HCT116 (cell line): ENCODE measurements at regions not wholly inside any gene's neighbourhood (a gene's known extent, or its start where the extent isn't known, plus 50 kb on each side); places are given as distances from the start of the nearest gene placed in this dataset.

Source experiments
- ATAC-seq: fragments of 200-7000 bp; cut with Tn5 transposase; 2 replicates; pipeline ENCODE4 v1.9.1; 2020; ENCODE audit warnings: mild to moderate bottlenecking, moderate library complexity
- BruUV-seq: library from RNA; stranded (reverse); fragments of 400-500 nt; replicated peaks from 2 replicates; lab custom pipeline; 2021; lab: Mats Ljungman, UMichigan
- CTCF ChIA-PET: fragments of 300-600 bp; sonication (Branson Sonifier 250); formaldehyde crosslinking; loops from one replicate; lab custom pipeline; 2021; ENCODE audit warnings: antibody characterized with exemption; lab: Charles Lee
- POLR2A ChIA-PET: fragments of 300-600, 350-600 bp; sonication (Branson Sonifier 250); formaldehyde crosslinking; loops from one replicate; lab custom pipeline; 2021; ENCODE audit warnings: antibody characterized with exemption; lab: Charles Lee
- RAD21 ChIA-PET, 2 experiments: fragments of 300-600 bp; sonication (Branson Sonifier 250); formaldehyde crosslinking; loops; one replicate each; lab custom pipeline; 2023; ENCODE audit warnings: low total read pairs in 2 of 2; ENCODE audit not compliant: uncharacterized antibody in 2 of 2, unreplicated experiment in 2 of 2, low non-redundant PET in 1 of 2; lab: Charles Lee
- DNase-seq: peaks from one replicate; pipeline ENCODE4 v3.0.0-alpha.2; 2010; ENCODE audit warnings: low read depth, low spot score
- H2AFZ ChIP-seq: fragments of 200-600 bp; shearing (Covaris generic), sonication (generic); 2 replicates; pipeline ENCODE4 v1.6.1; 2017; ENCODE audit warnings: low read depth, mixed run types, mixed read lengths, antibody characterized with exemption, low read length; ENCODE audit not compliant: poor library complexity, severe bottlenecking
- H3K27ac ChIP-seq: 2 replicates; pipeline ENCODE4 v1.5.1; 2012; ENCODE audit warnings: low read depth, low read length
- H3K27me3 ChIP-seq: fragments of 200-600 bp; sonication (generic); 2 replicates; pipeline ENCODE4 v1.6.1; 2016; ENCODE audit warnings: mixed run types, low read length, mixed read lengths; ENCODE audit not compliant: insufficient read depth
- H3K36me3 ChIP-seq, 2 experiments: fragments of 200-500 bp in 1 of 2; fragments of 200-600 bp in 1 of 2; sonication (Bioruptor generic) in 1 of 2; sonication (generic) in 1 of 2; 2 replicates each; pipeline versions ENCODE4 v1.5.1 to v1.6.1; 2014 to 2016; ENCODE audit warnings: low read length in 2 of 2, inconsistent platforms in 1 of 2, mixed read lengths in 1 of 2, mixed run types in 1 of 2; ENCODE audit not compliant: insufficient read depth in 2 of 2, control insufficient read depth in 1 of 2
- H3K4me1 ChIP-seq, 2 experiments: fragments of 200-600 bp in 1 of 2; sonication (generic) in 1 of 2; 2 replicates each; pipeline versions ENCODE4 v1.5.1 to v1.6.1; 2012 to 2017; ENCODE audit warnings: low read length in 2 of 2, inconsistent platforms in 1 of 2, mild to moderate bottlenecking in 1 of 2, mixed read lengths in 1 of 2, mixed run types in 1 of 2, moderate library complexity in 1 of 2; ENCODE audit not compliant: insufficient read depth in 2 of 2, control insufficient read depth in 1 of 2
- H3K4me2 ChIP-seq: fragments of 200-600 bp; sonication (generic); 2 replicates; pipeline ENCODE4 v1.6.1; 2017; ENCODE audit warnings: mixed run types, low read length, mixed read lengths
- H3K4me3 ChIP-seq, 2 experiments: fragments of 200-600 bp in 1 of 2; sonication (generic) in 1 of 2; replicated peaks in 1 of 2; 2 replicates each; pipeline ENCODE4 v1.5.1; 2011 to 2016; ENCODE audit warnings: low read length in 2 of 2, control low read depth in 1 of 2, low read depth in 1 of 2, mild to moderate bottlenecking in 1 of 2, mixed read lengths in 1 of 2, mixed run types in 1 of 2
- H3K79me2 ChIP-seq: fragments of 200-600 bp; sonication (generic); 2 replicates; pipeline ENCODE4 v1.6.1; 2017; ENCODE audit warnings: mild to moderate bottlenecking, mixed run types, low read length, moderate library complexity, mixed read lengths; ENCODE audit not compliant: insufficient read depth
- H3K9ac ChIP-seq: fragments of 200-600 bp; sonication (generic); 2 replicates; pipeline ENCODE4 v1.6.1; 2016; ENCODE audit warnings: low read length, mixed read lengths
- H3K9me2 ChIP-seq: fragments of 200-600 bp; sonication (generic), shearing (Covaris generic); 2 replicates; pipeline ENCODE4 v1.6.1; 2017; ENCODE audit warnings: mixed run types, mild to moderate bottlenecking, moderate library complexity; ENCODE audit not compliant: insufficient read depth
- H3K9me3 ChIP-seq, 2 experiments: fragments of 200-500 bp in 1 of 2; fragments of 200-600 bp in 1 of 2; sonication (Bioruptor generic) in 1 of 2; sonication (generic) in 1 of 2; 2 replicates each; pipeline ENCODE4 v1.6.1; 2014 to 2017; ENCODE audit warnings: low read length in 2 of 2, mixed read lengths in 2 of 2, inconsistent platforms in 1 of 2, low read depth in 1 of 2, mild to moderate bottlenecking in 1 of 2, mixed run types in 1 of 2, moderate library complexity in 1 of 2; ENCODE audit not compliant: control insufficient read depth in 1 of 2, insufficient read depth in 1 of 2
- H4K20me1 ChIP-seq: fragments of 200-600 bp; sonication (generic), shearing (Covaris generic); 2 replicates; pipeline ENCODE4 v1.6.1; 2017; ENCODE audit warnings: mixed run types, mild to moderate bottlenecking, moderate library complexity; ENCODE audit not compliant: insufficient read depth
- POLR2AphosphoS5 ChIP-seq: IDR thresholded peaks from 2 replicates; pipeline ENCODE4 v1.6.1; 2011; ENCODE audit warnings: mild to moderate bottlenecking, low read depth, low read length, moderate library complexity
- REST ChIP-seq: IDR thresholded peaks from 2 replicates; pipeline ENCODE4 v1.6.1; 2012; ENCODE audit warnings: low read depth
- SRF ChIP-seq: IDR thresholded peaks from 2 replicates; pipeline ENCODE4 v1.6.1; 2012; ENCODE audit warnings: low read depth
- ZBTB33 ChIP-seq: IDR thresholded peaks from 2 replicates; pipeline ENCODE4 v1.6.1; 2011; ENCODE audit warnings: mild to moderate bottlenecking, low read length, moderate library complexity; ENCODE audit not compliant: insufficient replicate concordance; ENCODE audit errors: extremely low read depth
- ZNF274 ChIP-seq: fragments of 200-500 bp; sonication (Bioruptor generic); IDR thresholded peaks from 2 replicates; pipeline ENCODE4 v1.6.1; 2014; ENCODE audit warnings: mild to moderate bottlenecking, low read depth, low read length, inconsistent platforms
- intact Hi-C: fragments of 100-400 bp; cut with micrococcal nuclease; formaldehyde crosslinking; loops from 2 replicates; pipeline ENCODE4 v1.10.0; 2022

GRCh38 chr3:99434190-99434589 lies 204.2 kb upstream of the COL8A1 start:
- DNase-seq (no peak), ATAC-seq (no peak)
- Histone ChIP-seq H3K9me3 (no peaks in the 10 kb centered on the region), H3K4me1 (no peaks in the 10 kb centered on the region), H3K36me3 (no peaks in the 10 kb centered on the region), H2AFZ (no peak overlapping the region), H3K9ac (no peak overlapping the region), H3K79me2 (no peaks in the 10 kb centered on the region), H3K9me2 (no peaks in the 10 kb centered on the region), H3K4me2 (no peak overlapping the region), H3K27ac (no peak overlapping the region), H3K27me3 (peaks cover 38% of the 10 kb centered on the region), H4K20me1 (no peaks in the 10 kb centered on the region), H3K4me3 (no peak overlapping the region)
- ChIA-PET POLR2A (no interaction called here), CTCF (no interaction called here), RAD21 (no interaction called here)
- TF ChIP-seq SRF = no peak
- intact Hi-C loops = no loop called here
- no TSS peak for BruUV-seq

GRCh38 chr3:99430348-99431134 lies 207.9 kb upstream of the COL8A1 start:
- no peak overlapping the region for H2AFZ ChIP-seq
- intact Hi-C loops = no loop called here
- no peaks in the 10 kb centered on the region for H3K79me2 ChIP-seq
- no TSS peak for BruUV-seq
- ChIA-PET RAD21 (no interaction called here), CTCF (no interaction called here), POLR2A (no interaction called here)
- no peaks in the 10 kb centered on the region for H3K36me3 ChIP-seq
- H3K4me1 ChIP-seq = no peaks in the 10 kb centered on the region
- no peak overlapping the region for H3K4me3 ChIP-seq
- H3K27me3 ChIP-seq = peaks cover 44% of the 10 kb centered on the region
- H3K27ac ChIP-seq = no peak overlapping the region
- ATAC-seq (no peak), DNase-seq (no peak)
- H3K9me2 ChIP-seq = no peaks in the 10 kb centered on the region
- no peak for TF ChIP-seq SRF
- no peak overlapping the region for H3K9ac ChIP-seq
- H3K4me2 ChIP-seq = no peak overlapping the region
- H3K9me3 ChIP-seq = no peaks in the 10 kb centered on the region
- H4K20me1 ChIP-seq = no peaks in the 10 kb centered on the region

- H3K9me2 ChIP-seq = no peaks in the 10 kb centered on the region
- no peak overlapping the region for H2AFZ ChIP-seq
- H3K4me3 ChIP-seq = no peak overlapping the region
- ChIA-PET CTCF (no interaction called here), RAD21 (no interaction called here), POLR2A (no interaction called here)
- H3K9ac ChIP-seq = no peak overlapping the region
- no peaks in the 10 kb centered on the region for H3K4me1 ChIP-seq
- H3K36me3 ChIP-seq = no peaks in the 10 kb centered on the region
- intact Hi-C loops = no loop called here
- H3K27ac ChIP-seq = no peak overlapping the region
- H3K27me3 ChIP-seq = peaks cover 47% of the 10 kb centered on the region
- ATAC-seq (no peak), DNase-seq (no peak)
- H3K9me3 ChIP-seq = no peaks in the 10 kb centered on the region
- H3K79me2 ChIP-seq = no peaks in the 10 kb centered on the region
- H4K20me1 ChIP-seq = no peaks in the 10 kb centered on the region
- no peak overlapping the region for H3K4me2 ChIP-seq
- BruUV-seq = no TSS peak
- TF ChIP-seq POLR2AphosphoS5 (no peak), ZBTB33 (no peak), ZNF274 (no peak), REST (no peak)
Observed at GRCh38 chr3:99429502-99429901, 208.9 kb upstream of the COL8A1 start.
